Adipocyte (in vitro differentiated cells): ENCODE measurements at regions not wholly inside any gene's neighbourhood (a gene's known extent, or its start where the extent isn't known, plus 50 kb on each side); places are given as distances from the start of the nearest gene placed in this dataset.

ENCODE experiments used
- DNase-seq: peaks from one replicate; pipeline ENCODE4 v3.0.0-alpha.2; 2015; ENCODE audit warnings: low read depth
- H3K27me3 ChIP-seq: replicated peaks from 2 replicates; pipeline ENCODE4 v1.7.0; 2013; ENCODE audit warnings: mild to moderate bottlenecking, low read length, moderate library complexity; ENCODE audit not compliant: control insufficient read depth, insufficient read depth
- H3K36me3 ChIP-seq: 2 replicates; pipeline ENCODE4 v1.7.0; 2013; ENCODE audit warnings: low read length, mild to moderate bottlenecking, moderate library complexity; ENCODE audit not compliant: control insufficient read depth, insufficient read depth, severe bottlenecking
- H3K4me1 ChIP-seq: 2 replicates; pipeline ENCODE4 v1.7.0; 2013; ENCODE audit warnings: mild to moderate bottlenecking, low read length, moderate library complexity; ENCODE audit not compliant: control insufficient read depth, insufficient read depth
- H3K4me3 ChIP-seq: 2 replicates; pipeline ENCODE4 v1.7.0; 2013; ENCODE audit warnings: mild to moderate bottlenecking, low read length, moderate library complexity
- H3K9ac ChIP-seq: 2 replicates; pipeline ENCODE4 v1.7.0; 2013; ENCODE audit warnings: mild to moderate bottlenecking, low read length, moderate library complexity
- H3K9me3 ChIP-seq: 2 replicates; pipeline ENCODE4 v1.7.0; 2013; ENCODE audit warnings: mild to moderate bottlenecking, low read length, moderate library complexity; ENCODE audit not compliant: control insufficient read depth

DNA sequence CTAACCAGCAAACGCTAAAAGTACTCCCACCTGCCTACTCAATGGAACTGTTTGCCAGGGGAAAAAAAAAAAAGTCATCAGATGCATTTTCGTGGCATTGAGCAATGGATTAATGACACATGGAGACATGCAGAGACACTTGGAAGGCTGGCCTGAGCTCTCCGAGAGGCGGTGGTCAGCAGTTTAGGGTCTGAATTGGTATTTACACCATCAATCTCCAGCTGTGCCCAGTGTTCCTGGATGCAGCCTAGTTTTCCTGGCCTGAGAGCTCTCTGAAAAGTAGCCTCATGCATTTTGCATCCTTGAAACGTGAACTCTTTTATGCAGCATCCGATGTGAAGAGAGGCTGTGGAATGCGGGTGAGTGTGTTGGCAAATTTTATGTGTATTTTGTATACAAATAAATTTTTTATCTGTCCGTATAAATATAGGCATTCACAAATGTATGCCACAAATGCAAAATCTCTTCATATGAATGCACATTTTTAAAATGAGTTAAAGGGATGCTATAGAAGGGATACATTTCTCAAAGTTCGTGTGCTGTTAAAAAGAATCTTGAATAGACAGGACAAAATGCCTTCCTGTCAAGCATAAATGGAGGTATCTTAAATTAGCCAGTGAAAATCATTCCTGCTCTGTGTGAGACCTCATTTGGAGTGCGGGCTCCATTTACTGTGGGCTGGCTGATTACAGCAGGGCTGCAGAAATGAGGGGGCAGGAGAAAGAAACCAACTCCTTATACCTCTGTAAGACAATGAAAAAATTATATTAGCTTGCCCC lies 137.7 kb upstream of the PFKP start:
- H3K4me1 ChIP-seq = no peaks in the 10 kb centered on the region
- no peak overlapping the region for H3K4me3 ChIP-seq
- no peak overlapping the region for H3K9ac ChIP-seq
- peaks cover 68% of the 10 kb centered on the region for H3K27me3 ChIP-seq
- no peak for DNase-seq
- H3K36me3 ChIP-seq = no peaks in the 10 kb centered on the region
- H3K9me3 ChIP-seq = no peaks in the 10 kb centered on the region

DNA sequence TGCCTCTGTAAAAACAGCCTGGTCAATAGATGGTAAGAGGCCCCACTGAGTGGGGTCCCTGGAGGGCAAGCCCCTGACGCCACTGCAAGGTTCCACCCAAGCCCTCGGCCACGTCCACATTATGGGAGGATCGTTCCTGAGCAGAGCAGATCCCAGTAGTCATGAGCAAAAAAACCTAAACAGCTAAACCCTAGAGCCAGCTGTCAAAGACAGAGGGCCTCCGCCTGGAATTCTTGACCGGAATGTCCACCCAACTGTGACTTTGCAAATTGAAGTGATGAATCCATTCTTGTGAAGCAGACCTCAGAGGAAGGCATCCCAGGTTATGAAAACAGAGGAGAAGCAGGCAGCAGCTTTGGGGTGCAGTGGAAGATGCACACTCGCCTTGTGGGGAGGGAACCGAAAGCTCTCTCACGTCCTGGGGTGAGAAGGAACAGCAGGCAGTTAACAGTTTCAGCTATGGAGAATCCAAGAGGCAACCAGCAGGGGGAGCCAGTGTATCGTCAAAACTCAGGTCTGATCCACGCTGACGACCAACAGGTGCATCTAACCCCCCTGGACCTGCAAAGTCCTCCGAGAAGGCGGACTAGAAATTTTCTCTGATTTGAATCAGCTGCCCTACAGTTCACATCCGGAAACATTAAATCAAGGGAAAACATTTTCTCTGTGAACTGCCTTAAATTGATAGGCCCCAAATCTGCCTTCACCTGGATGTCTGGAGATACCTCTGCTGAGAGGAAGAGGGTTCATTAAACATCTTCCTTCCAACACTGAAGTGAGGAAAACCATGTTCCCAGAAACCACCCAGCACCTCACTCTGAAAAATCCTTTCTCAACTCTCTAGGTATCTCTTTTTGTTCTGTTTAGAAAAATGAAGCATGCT lies 139.1 kb upstream of the PFKP start:
- DNase-seq = peak; percentile 82
- Histone ChIP-seq H3K36me3 (no peaks in the 10 kb centered on the region), H3K9ac (no peak overlapping the region), H3K4me1 (no peaks in the 10 kb centered on the region), H3K9me3 (no peaks in the 10 kb centered on the region), H3K4me3 (no peak overlapping the region), H3K27me3 (peaks cover 71% of the 10 kb centered on the region)

GRCh38 chr10:2926918-2927660 lies 140.3 kb upstream of the PFKP start:
- H3K27me3 ChIP-seq = peaks cover 64% of the 10 kb centered on the region
- H3K4me3 ChIP-seq = no peak overlapping the region
- H3K36me3 ChIP-seq = no peaks in the 10 kb centered on the region
- no peak for DNase-seq
- H3K4me1 ChIP-seq = no peaks in the 10 kb centered on the region
- no peak overlapping the region for H3K9ac ChIP-seq
- no peaks in the 10 kb centered on the region for H3K9me3 ChIP-seq

- peaks cover 60% of the 10 kb centered on the region for H3K27me3 ChIP-seq
- H3K36me3 ChIP-seq = no peaks in the 10 kb centered on the region
- no peak for DNase-seq
- no peaks in the 10 kb centered on the region for H3K9me3 ChIP-seq
- no peak overlapping the region for H3K4me3 ChIP-seq
- H3K9ac ChIP-seq = no peak overlapping the region
- H3K4me1 ChIP-seq = no peaks in the 10 kb centered on the region
These were observed 141.7 kb upstream of the PFKP start for GRCh38 chr10:2925631-2926030.

DNA sequence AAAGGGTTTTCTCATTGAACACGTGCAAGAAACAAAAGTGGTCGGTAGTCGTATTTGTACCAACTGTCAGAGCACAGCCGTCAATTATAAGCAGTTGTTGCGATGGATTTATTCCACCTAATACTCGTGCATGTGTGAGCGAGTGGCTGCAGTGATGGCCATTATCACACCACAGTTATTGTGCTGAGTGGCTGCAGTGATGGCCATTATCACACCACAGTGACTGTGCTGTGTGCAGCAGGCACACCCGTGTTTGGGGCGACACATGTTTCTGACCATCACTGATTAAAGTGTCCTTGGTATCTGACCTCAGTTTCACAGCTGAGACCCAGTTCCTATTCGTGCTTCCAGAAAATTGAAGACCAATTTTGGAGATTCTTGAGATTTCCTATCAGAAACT lies 142.9 kb upstream of the PFKP start:
- Histone ChIP-seq H3K9ac (no peak overlapping the region), H3K4me3 (no peak overlapping the region), H3K27me3 (peaks cover 49% of the 10 kb centered on the region), H3K4me1 (peaks cover 3% of the 10 kb centered on the region), H3K36me3 (no peaks in the 10 kb centered on the region), H3K9me3 (peaks cover 7% of the 10 kb centered on the region)
- no peak for DNase-seq

GRCh38 chr10:2921956-2922680 lies 145.2 kb upstream of the PFKP start:
- peaks cover 32% of the 10 kb centered on the region for H3K27me3 ChIP-seq
- no peaks in the 10 kb centered on the region for H3K36me3 ChIP-seq
- DNase-seq = no peak
- no peak overlapping the region for H3K9ac ChIP-seq
- H3K4me1 ChIP-seq = peaks cover 3% of the 10 kb centered on the region
- H3K9me3 ChIP-seq = peaks cover 7% of the 10 kb centered on the region
- no peak overlapping the region for H3K4me3 ChIP-seq

DNA sequence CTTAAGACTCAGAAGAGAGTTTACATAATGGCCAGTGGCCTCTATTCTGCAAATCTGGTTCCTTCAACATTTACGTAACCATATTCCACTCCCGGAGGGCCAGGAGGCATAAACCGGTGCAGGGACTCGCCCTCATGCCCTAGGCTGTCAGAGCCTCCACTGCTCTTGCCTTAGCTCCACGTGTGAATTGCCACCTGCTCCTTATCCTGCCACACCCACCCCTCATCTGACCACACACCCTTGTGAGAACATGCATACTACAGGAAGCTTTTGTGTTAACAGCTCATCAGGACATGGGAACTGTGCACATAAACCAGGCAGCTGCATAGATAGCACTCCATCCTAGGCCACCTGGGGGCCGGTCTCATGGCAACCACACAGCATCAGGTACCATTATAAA lies 146.7 kb upstream of the PFKP start:
- no peak for DNase-seq

DNA sequence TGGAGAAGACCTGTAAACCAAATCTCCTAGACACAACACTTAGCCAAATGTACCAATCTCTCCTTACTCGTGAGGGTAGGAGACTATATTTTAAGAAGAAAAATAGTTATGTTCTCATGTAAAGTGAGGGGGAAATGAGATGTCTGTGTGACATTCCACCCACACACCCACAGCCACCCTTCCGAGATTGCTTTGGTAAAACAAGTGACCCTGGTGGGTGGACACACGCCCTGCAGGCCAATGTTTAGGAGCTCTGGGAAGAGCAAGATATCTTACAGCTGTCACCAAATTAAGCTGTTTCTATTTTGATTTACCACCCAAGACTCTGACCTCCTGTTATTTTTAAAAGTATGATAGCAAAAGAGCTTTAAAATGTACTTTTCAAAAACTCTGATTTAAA lies 147.2 kb upstream of the PFKP start:
- Histone ChIP-seq H3K4me1 (peaks cover 3% of the 10 kb centered on the region), H3K9ac (no peak overlapping the region), H3K9me3 (peaks cover 7% of the 10 kb centered on the region), H3K27me3 (peaks cover 18% of the 10 kb centered on the region), H3K36me3 (no peaks in the 10 kb centered on the region), H3K4me3 (no peak overlapping the region)
- DNase-seq = no peak

More for the DNA sequence above, 146.7 kb upstream of the PFKP start:
- Histone ChIP-seq H3K9me3 (peaks cover 7% of the 10 kb centered on the region), H3K9ac (no peak overlapping the region), H3K4me3 (no peak overlapping the region), H3K27me3 (peaks cover 18% of the 10 kb centered on the region), H3K4me1 (peaks cover 3% of the 10 kb centered on the region), H3K36me3 (no peaks in the 10 kb centered on the region)

GRCh38 chr10:2919016-2919415 lies 148.3 kb upstream of the PFKP start:
- no peak overlapping the region for H3K4me3 ChIP-seq
- peaks cover 7% of the 10 kb centered on the region for H3K9me3 ChIP-seq
- no peak overlapping the region for H3K9ac ChIP-seq
- H3K36me3 ChIP-seq = no peaks in the 10 kb centered on the region
- peaks cover 3% of the 10 kb centered on the region for H3K4me1 ChIP-seq
- DNase-seq = no peak
- peaks cover 16% of the 10 kb centered on the region for H3K27me3 ChIP-seq

GRCh38 chr10:2918489-2918888 lies 148.9 kb upstream of the PFKP start:
- Histone ChIP-seq H3K9ac (no peak overlapping the region), H3K4me3 (no peak overlapping the region), H3K27me3 (peaks cover 12% of the 10 kb centered on the region), H3K9me3 (peaks cover 7% of the 10 kb centered on the region), H3K4me1 (peaks cover 3% of the 10 kb centered on the region), H3K36me3 (no peaks in the 10 kb centered on the region)
- DNase-seq = no peak
